NCI-H82 treated with DMSO at 0.1 percent for 48 hours (cell line): ENCODE measurements at regions not wholly inside any gene's neighbourhood (a gene's known extent, or its start where the extent isn't known, plus 50 kb on each side); places are given as distances from the start of the nearest gene placed in this dataset.

ENCODE experiments used
- DNase-seq: peaks from one replicate; lab custom pipeline; 2025; ENCODE audit not compliant: unreplicated experiment; lab: John Stamatoyannopoulos, UW

DNA sequence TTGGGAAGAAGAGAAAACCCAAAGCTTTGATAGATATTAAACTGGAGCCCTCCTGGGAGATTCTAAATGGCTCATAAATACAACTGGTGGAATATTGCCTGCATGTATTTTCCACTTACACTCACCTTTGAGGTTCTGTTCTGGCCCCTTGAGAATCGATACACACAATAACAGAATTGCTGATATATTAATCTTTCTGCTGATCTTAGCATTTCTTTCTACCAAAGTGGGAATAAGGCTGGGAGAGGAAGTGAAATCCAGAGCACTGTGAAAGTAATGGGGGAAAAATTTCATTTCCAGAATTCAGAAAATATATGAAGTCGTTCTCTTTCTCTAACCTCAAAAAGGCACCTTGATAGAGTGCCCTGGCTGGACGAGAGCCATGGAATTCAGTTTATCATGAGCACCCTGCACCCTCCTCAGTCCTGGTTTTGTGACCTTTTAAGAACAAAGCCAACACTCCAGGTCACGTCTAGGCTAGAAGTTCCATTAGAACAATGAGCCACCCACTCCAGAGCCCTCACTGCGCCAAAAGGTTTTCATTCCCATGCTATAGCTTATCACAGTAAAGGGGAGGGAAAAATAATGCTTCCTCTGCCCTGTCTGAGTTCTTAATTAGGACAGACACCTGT is 244.5 kb downstream of the CD83 start:
- no peak for DNase-seq

DNA sequence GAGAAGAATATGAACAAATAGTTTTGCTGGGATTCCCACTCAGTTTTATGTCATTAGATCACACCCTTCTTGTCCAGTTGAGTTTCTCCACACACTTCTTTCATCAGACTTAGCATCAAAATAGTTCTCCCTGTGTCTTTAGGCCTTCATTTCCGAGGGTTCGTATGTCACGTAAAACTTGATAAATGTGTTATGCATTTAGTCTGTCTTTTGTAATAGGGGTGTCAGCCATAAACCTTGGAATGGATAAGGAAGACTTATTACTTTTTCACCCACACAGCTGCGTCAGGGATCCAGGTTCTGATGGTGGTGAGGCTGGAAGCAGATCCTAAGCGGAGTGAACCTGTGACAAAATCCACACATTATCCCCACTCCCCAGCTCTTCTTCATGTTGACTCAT is 246.8 kb downstream of the CD83 start:
- no peak for DNase-seq

DNA sequence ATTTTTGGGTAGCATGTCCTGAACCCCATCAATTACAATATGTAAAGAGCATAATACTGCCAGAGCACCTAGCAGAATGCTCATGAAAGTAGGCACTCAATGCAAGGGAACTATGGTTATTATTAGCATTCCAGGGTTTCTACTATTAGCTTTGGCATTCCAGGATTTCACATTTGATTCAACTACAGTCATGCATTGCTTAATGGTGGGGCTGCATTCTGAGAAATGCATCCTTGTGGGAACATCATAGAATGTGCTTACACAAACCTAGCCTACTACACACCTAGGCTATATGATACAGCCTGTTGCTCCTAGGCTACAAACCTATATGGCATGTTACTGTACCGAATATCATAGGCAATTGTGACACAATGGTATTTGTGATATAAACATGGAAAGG is 247.8 kb downstream of the CD83 start:
- no peak for DNase-seq

DNA sequence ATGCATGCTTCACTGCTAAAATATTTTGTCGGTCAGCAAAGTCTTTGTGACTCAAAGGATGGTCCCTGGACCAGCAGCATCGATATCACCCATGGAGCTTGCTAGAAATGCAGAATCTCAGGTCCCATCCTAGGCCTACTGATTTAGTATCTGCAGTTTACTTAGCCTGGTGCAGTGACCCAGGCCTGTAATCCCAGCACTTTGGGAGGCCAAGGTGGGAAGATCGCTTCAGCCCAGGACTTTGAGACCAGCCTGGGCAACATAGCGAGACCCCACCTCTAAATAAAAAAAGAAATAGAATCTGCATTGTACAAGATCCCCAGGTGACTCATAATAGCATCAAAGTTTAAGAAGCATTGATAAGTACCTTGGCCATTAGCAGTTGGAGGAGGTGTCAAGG is 248.7 kb downstream of the CD83 start:
- no peak for DNase-seq

DNA sequence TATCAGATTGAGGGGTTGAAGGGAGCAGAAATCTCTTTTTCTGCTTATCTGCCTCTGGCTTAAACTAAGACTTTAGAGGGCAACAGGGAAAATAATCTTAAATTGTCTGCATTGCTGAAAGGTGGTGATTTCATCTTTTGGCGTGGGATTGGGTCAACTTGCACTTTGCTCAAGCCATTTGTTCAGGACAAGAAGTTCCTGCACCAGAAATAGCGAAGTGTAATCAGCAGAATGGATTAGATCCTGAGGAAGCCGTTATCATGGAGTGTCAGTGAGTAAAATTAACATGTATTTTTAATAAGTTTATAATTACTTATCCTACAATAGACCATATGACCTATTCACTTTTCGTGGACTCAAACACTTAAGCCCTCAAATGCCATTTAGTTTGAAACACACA is 249.3 kb downstream of the CD83 start:
- no peak for DNase-seq

DNA sequence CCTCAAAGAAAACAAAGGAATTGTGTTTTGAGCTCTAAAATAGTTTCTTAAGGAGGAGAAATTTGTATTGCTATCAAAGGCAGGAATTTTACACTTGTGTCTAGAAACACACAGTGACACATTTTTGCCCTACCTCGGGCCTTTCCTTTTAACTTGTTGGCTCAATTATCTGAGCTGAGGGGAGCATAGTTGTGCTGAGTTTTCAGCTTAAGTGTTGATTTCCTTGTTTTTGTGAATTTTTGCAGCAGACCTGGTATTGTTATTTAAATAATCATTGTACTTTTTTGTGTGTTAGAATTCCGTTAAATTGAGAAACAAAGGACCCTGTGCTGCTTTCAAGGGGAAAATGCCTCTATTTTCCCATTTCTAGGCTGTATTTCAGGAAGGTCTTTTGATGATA is 249.7 kb downstream of the CD83 start:
- no peak for DNase-seq

DNA sequence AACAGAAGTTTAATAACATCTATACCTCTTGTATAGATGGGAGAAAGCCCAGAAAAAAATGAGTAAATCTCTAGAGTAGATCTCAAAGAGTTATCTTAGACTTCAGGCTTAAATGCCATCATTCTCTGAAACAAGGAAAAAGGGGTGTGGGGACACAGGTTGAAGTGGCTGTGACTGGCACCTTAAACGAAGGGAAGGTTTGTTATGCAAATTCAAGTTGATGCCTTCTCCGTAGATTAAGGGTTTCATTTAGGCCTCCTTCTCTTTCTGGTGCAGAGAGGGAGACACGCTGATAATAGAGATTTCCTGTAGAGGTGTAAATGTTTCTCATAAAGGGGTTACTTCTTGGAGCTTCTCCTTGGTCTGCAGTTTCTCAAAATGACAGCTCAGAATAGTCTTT is 252.1 kb downstream of the CD83 start:
- DNase-seq, result no peak

DNA sequence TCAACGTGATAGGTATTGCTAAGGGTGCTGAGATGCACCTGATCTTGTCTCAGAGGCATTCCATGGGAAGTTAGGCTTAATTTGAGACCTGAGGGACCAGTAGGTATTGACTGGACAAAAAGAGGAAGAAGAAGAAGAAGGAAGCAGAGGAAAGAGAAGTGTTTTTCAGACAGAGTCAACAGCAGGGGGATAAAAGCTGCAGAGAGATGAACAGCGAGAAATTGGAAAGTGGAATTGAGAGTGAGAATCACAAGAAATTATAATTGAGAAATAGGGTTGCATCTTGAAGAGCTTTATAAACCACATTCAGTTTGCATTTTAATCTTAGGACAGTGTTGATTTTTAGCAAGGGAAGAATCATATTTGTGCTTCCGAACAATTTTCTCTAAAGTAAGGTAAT is 254.0 kb downstream of the CD83 start:
- no peak for DNase-seq

DNA sequence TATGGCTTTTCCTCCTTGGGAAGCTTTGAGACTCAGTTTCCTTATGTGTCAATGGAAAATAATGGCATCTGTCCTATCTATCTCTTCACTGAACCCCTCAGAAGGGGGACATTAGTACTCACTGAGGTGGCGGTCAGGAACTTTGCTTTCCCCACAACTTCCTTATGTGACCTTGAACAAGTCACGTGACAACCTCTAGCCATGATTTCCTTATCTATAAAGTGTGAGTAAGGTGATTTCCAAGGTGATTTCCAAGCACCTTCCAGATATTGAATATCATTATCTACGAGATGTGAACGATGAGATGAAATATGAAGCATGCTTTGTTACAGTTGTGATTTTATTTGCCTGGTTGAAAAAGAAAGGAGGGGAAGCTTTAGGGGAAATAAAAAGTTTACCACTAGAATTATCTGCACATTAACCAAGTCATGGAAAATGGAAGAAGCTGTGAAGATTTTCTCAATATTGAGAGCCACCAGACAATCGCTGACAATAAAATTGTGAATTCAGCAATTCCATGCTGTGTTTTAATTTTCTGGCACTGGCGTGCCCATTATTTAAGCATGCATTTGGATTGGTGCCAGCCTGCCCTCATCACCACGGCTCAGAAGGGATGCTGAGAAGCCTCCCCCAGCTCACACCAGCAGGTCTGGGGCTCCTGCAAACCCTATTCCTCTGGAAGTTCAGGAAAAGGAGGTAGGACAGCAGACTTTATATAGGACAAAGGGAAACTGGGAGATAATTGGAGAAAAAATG is 255.3 kb downstream of the CD83 start:
- no peak for DNase-seq

DNA sequence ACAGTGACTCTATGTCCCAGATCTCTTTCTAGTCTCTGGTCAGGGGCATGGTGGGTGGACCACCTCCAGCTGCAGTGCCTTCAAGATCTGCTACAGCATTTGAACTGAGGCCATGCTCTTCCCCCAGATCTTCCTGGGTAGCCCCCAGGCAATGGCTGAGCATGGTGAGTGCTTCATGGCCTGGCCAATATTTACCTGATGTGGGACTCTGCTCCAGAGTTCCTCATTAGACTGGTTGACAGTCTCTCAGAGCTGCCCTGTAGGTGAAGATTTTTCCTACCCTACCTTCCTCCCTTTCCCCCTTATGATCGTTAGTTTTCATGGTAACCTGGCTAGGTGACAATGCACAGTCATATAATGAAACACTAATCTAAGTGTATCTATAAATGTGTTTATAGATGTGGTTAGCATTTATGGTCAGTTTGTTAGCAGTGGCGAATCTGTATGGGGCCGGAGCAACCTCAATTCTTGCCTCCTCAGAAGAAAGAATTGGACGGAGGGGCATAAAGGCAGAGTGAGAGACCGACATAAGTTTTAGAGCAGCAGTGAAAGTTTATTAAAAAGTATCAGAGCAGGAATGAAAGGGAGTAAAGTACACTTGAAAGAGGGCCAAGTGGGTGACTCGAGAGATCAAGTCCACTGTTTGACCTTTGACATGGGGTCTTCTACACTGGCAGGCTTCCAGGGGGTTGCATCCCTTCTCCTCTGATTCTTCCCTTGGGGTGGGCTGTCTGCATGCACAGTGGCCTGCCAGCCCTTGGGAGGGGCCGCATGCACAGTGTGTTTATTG is 256.3 kb downstream of the CD83 start:
- no peak for DNase-seq

DNA sequence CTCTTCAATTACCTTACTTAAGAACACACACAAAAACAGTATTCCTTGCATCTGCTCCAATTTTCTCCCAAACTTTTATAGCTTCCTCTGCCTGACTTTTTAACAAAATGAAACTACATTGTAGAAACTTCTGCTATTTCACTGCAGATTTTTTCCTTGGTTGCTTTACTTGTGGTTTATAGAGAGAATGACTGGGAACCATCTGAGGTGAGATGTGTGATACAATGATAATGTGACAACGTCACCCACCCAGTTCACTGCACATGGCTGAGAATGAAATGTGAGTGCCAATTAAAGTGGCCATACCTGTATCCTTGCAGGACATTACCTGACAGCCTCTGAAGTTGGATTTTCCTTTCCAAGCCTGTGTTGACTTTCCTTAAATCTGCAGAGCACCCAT is 258.4 kb downstream of the CD83 start:
- DNase-seq, result no peak

DNA sequence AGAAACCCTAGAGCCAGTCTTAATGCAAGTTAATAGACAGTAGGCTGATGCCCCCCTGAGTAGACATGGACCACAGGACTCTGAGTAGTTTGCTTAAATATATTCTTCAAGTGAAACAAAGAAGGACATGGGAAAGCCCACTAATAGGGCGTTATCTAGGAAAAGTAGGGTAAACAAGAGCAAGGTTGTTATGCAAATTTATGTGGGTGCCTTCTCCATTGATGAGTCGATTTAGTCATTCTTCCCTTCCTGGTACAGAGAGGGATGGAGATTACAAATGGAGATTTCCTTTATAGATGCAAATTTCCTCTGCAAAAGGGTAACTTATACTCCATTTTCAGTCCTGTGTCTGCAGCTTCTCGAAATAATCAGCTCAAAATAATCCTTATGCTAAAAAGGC is 262.0 kb downstream of the CD83 start:
- no peak for DNase-seq

DNA sequence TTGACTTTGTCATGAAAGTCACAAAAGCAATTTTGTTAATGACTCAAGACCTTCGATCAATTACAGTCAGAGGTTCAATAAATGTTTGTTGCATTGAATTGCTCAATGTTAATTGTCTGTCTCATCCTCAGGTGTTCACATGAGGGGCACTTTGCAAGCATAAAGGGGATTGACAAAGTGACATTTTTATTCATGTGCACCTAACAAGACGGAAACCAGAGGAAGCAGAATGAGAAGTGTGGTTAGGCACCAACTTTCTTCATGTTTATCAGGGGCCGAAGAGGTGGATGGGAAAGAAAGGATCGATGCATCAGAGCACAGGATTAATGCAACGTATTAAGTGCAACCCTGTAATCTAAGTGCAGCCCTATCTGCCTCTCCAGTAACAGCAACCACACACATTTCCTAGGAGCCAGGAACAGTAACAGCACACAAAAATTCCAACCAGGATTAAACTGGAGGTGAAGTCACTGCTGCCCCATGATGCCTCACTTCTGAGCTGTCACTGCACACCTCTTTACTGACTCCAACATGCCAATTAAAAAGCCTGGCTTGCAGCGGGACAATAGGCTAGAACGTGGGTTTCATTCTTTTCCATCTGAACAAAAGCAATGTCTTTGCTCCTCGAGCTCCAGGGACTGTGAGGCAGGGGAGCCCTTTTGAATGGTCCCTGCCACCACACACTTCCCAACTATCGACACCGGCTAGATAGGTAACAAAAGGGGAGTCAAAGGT is 262.7 kb downstream of the CD83 start:
- DNase-seq, result no peak

DNA sequence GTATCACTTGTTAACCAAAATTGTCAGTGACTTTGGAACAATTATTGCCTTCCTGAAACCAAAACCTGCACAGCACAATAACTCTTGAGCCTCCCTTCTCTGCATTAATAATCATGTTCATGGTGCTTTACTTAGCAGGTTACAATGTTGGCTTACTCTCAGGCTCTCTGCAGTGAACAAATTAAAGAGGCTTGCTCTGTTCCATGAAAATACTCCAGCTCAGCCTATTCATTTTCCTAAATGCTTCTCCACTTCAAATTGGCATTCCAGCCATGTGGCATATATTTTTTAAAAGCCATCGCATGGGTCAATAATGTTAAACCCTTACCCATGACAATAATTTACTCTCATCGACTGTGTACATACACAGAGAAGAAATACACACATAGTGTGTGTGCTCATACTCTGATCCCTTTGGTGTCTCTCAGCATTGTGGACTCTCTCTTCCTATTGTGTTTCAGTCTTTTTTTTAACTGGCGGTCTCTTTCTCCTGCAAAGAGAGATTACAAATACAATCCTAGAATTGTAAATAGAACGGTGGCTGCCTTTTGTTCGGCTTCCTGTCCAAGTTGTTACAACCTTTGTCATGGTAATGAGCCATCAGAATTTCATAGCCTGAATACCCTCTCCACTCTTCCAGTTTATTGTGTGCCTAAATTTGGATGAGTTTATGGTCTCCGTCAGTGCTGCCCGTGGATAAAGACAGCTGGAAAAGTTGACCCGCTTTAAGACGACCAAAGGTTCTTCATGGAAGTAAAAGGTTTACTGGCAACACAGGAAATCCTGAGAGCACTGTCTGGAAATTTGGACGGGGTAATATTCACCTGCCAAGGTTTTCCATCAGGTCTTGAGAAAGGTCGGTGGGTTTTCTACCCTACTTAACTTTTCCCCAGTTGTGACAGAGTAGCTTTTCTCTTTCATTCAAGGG is 263.6 kb downstream of the CD83 start:
- no peak for DNase-seq

DNA sequence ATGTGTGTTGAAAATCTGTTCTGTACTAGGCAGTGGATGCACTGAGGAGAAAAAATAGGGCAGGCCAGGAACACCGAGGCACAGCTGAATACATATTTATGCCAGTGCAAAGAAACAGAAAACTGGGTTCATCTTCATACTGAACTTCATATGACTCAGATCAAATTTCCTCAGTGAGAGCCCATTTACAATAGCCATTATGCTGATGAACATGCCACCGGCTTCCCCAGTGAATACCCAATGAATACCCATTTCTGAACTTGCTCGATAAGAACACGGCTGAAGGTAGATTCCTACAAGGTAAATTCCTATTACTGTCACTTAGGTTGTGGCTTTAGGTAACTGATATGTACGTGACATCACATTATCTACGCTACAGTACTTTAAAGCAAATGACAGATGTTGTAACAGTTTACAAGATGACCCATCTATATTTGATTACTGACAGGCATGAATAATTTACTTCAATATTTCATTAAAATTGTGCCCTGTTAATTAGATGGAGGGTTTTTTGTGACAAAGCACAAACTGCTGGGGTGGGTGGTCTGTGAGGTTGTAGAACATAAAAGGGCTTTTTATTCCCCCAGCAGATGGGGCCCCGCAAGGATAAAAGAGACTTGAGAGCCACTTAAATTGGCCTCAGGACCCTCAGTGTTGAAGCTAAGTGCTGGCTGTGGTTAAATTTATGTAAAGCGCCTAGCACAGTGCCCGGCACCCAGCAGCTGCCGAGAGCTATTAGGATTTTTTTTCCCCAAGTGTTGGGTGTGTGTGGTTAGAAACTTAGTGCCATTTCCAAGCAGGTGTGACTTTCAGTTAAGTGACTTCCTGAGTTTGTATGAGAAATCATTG is 264.5 kb downstream of the CD83 start:
- no peak for DNase-seq

DNA sequence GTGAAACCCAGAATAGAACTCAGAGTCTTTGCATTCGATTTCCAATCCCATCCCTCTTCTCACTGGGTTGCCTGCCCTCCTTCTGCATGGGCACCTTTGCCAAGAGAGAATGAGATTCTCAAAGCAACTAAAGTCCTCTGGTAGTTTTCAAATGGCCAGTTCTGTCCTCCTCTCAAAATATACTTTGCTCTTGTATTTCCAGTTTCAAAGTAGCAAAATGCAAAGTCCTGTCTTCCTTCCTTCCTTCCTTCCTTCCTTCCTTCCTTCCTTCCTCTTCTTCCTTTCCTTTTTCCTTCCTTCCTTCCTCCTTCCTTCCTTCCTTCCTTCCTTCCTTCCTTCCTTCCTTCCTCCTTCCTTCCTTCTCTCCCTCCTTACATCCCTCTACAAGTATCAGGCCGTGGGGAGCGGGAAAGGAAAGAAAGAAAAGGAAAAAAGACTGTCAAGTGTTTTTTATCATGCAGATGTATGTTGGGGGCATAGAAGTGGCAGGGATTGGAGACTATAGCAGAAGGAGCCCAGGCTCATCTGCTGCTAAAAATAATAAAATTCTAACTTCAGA is 265.2 kb downstream of the CD83 start:
- DNase-seq, result no peak

DNA sequence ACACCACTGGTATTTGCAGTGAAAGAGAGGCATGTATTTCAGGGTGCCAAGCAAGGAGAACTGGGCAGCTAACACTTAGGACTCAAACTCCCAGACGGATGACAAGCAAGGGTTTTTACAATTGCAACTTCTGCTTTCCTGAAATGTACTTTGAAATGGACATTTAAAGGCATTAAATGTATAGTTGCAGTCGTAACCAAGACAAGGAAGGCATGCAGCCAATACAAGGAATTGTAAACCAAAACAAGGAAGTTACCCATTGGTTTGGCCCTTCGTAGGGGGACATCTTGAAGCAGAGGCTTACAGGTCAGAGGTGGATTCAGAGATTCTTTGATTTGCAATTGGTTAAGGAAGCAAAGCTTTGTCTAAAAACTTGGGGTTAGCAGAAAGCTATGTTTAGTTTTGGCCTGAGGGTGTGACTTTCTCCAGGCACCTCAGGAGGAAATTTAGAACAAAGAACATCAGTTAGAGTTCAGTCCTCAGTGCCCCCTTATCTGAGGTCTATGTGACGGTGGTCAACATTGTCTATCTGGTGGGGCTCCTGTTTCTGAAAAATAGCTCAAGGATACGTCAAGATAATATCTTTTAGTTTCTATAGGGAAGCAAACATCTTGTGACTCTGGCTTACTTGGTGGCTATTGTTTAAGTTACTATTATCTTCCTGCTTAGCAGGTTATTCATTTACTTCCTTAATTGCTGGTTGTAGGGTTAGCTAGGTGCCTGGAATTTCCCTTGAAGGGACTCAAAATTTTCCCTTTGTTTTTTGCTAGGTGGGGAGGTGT is 266.0 kb downstream of the CD83 start:
- DNase-seq, result no peak

DNA sequence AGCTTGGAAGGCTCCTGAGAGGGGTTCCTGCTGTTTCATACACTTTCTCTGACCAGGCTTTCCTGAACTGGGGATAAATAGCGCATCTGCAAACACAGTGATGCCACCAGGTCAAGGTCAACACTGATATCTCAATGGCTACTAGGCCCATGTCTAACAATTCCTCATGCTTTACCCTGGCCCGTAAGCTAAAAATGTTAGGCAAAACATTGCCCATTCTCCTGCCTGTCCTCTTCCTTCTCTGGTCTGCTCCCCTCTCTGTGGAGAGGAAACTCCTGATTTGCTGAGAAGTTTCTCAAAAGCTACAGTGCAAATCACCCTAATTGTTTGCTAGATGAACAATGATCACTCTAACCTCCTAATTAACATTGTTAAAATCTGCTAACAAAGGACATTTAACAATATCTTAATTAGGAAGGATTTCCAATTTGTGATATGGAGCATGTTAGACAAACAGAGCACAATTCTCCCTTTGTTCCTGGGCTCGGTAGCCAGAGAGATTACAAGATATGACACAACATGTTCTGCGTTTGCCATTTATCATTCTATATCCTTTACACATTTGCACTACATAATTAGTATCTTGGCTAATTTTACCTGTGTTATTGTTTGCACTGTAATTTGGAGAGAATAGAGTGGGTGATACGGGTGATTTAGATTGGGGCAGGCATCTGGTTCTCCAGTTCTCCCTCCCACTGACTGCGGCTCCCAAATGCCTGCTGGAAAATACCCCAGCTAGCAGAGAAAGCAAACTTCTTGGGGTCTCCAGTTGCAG is 266.8 kb downstream of the CD83 start:
- no peak for DNase-seq
